IMR-90 (cell line): ENCODE measurements at regions not wholly inside any gene's neighbourhood (a gene's known extent, or its start where the extent isn't known, plus 50 kb on each side); places are given as distances from the start of the nearest gene placed in this dataset.
A peak's percentile ranks its signal among the peaks of the same experiment; 100 is the strongest.

Source experiments
- ATAC-seq: fragments of 200-7000 bp; cut with Tn5 transposase; 2 replicates; pipeline ENCODE4 v1.9.1; 2020; ENCODE audit warnings: low read depth, mild to moderate bottlenecking, moderate library complexity
- BruUV-seq: library from RNA; stranded (reverse); fragments of 400-500 nt; replicated peaks from 2 replicates; lab custom pipeline; 2021; lab: Mats Ljungman, UMichigan
- CTCF ChIA-PET: fragments of 300-600 bp; formaldehyde crosslinking; extraction: SDS; loops from one replicate; lab custom pipeline; 2021; ENCODE audit warnings: antibody characterized with exemption; lab: Yijun Ruan, JAX
- POLR2A ChIA-PET: fragments of 300-600 bp; sonication (Branson Sonifier 250); formaldehyde crosslinking; loops from one replicate; lab custom pipeline; 2022; ENCODE audit warnings: antibody characterized with exemption; ENCODE audit not compliant: unreplicated experiment; lab: Charles Lee
- DNase-seq: peaks from one replicate; pipeline ENCODE4 v3.0.0; 2013
- H2AFZ ChIP-seq: replicated peaks from 2 replicates; pipeline ENCODE3; 2013; ENCODE audit warnings: low read length, mild to moderate bottlenecking; ENCODE audit not compliant: poor library complexity
- H2AK5ac ChIP-seq: 2 replicates; pipeline ENCODE4 v1.6.1; 2013; ENCODE audit warnings: low read depth, low read length, inconsistent platforms
- H2AK9ac ChIP-seq: replicated peaks from 2 replicates; pipeline ENCODE3; 2013; ENCODE audit warnings: mild to moderate bottlenecking, low read depth, low read length, moderate library complexity; ENCODE audit not compliant: poor library complexity
- H2BK120ac ChIP-seq: 2 replicates; pipeline ENCODE4 v1.6.1; 2013; ENCODE audit warnings: low read depth, low read length, inconsistent platforms
- H2BK15ac ChIP-seq: 3 replicates; pipeline ENCODE4 v1.6.1; 2013; ENCODE audit warnings: low read depth, low read length, inconsistent platforms
- H2BK20ac ChIP-seq: 2 replicates; pipeline ENCODE4 v1.6.1; 2013; ENCODE audit warnings: low read depth, mild to moderate bottlenecking, inconsistent platforms, low read length, moderate library complexity
- H2BK5ac ChIP-seq: 2 replicates; pipeline ENCODE4 v1.6.1; 2013; ENCODE audit warnings: mild to moderate bottlenecking, low read depth, low read length, inconsistent platforms; ENCODE audit not compliant: poor library complexity, severe bottlenecking
- H3K14ac ChIP-seq: replicated peaks from 2 replicates; pipeline ENCODE4 v1.6.1; 2013; ENCODE audit warnings: low read depth, low read length, inconsistent platforms
- H3K18ac ChIP-seq: 2 replicates; pipeline ENCODE4 v1.6.1; 2013; ENCODE audit warnings: low read depth, low read length, control low read depth
- H3K23ac ChIP-seq: 2 replicates; pipeline ENCODE4 v1.6.1; 2013; ENCODE audit warnings: low read depth, low read length, inconsistent platforms
- H3K27ac ChIP-seq: 2 replicates; pipeline ENCODE4 v1.5.1; 2013; ENCODE audit warnings: mild to moderate bottlenecking, control low read depth, low read length; ENCODE audit not compliant: insufficient read depth
- H3K27me3 ChIP-seq: 2 replicates; pipeline ENCODE4 v1.6.1; 2013; ENCODE audit warnings: low read length; ENCODE audit not compliant: control insufficient read depth, insufficient read depth
- H3K36me3 ChIP-seq: 2 replicates; pipeline ENCODE4 v1.6.1; 2013; ENCODE audit warnings: low read length, mixed read lengths; ENCODE audit not compliant: control insufficient read depth, insufficient read depth
- H3K4ac ChIP-seq: 2 replicates; pipeline ENCODE4 v1.6.1; 2013; ENCODE audit warnings: low read depth, low read length, inconsistent platforms
- H3K4me1 ChIP-seq: 2 replicates; pipeline ENCODE4 v1.6.1; 2013; ENCODE audit warnings: low read length, mixed read lengths; ENCODE audit not compliant: control insufficient read depth, insufficient read depth
- H3K4me2 ChIP-seq: 2 replicates; pipeline ENCODE4 v1.6.1; 2013; ENCODE audit warnings: low read depth, mild to moderate bottlenecking, control low read depth, low read length, moderate library complexity
- H3K4me3 ChIP-seq: 2 replicates; pipeline ENCODE4 v1.5.1; 2013; ENCODE audit warnings: low read depth, mild to moderate bottlenecking, control low read depth, low read length, moderate library complexity; ENCODE audit not compliant: insufficient read depth
- H3K56ac ChIP-seq: 2 replicates; pipeline ENCODE4 v1.6.1; 2013; ENCODE audit warnings: low read length, inconsistent platforms; ENCODE audit not compliant: insufficient read depth; ENCODE audit errors: extremely low read depth
- H3K79me1 ChIP-seq, 2 experiments: 2 replicates each; pipeline ENCODE4 v1.6.1; 2013; ENCODE audit warnings: low read length in 2 of 2, inconsistent platforms in 1 of 2, low read depth in 1 of 2
- H3K9ac ChIP-seq: 2 replicates; pipeline ENCODE4 v1.6.1; 2013; ENCODE audit warnings: low read depth, low read length, control low read depth
- H3K9me1 ChIP-seq: 2 replicates; pipeline ENCODE4 v1.6.1; 2013; ENCODE audit warnings: low read length, inconsistent platforms; ENCODE audit not compliant: insufficient read depth
- H3K9me3 ChIP-seq: 2 replicates; pipeline ENCODE4 v1.6.1; 2013; ENCODE audit warnings: low read length; ENCODE audit not compliant: control insufficient read depth, insufficient read depth
- H4K20me1 ChIP-seq: 2 replicates; pipeline ENCODE4 v1.6.1; 2013; ENCODE audit warnings: low read length, inconsistent platforms; ENCODE audit not compliant: insufficient read depth
- H4K5ac ChIP-seq: 2 replicates; pipeline ENCODE4 v1.6.1; 2013; ENCODE audit warnings: mild to moderate bottlenecking, low read depth, low read length, control low read depth
- H4K8ac ChIP-seq, 2 experiments: 2 replicates each; pipeline ENCODE4 v1.6.1; 2013; ENCODE audit warnings: low read depth in 2 of 2, low read length in 2 of 2, control low read depth in 1 of 2, inconsistent platforms in 1 of 2
- H4K91ac ChIP-seq: 2 replicates; pipeline ENCODE4 v1.6.1; 2013; ENCODE audit warnings: low read depth, low read length, inconsistent platforms; ENCODE audit not compliant: insufficient read depth
- CTCF ChIP-seq: conservative IDR thresholded peaks from 2 replicates; pipeline ENCODE4 v1.5.1; 2012; ENCODE audit warnings: mild to moderate bottlenecking, low read depth, low read length, improper control_type of control experiment
- MAZ ChIP-seq: IDR thresholded peaks from 2 replicates; pipeline ENCODE4 v1.6.1; 2012; ENCODE audit warnings: low read depth, mild to moderate bottlenecking, low read length, improper control_type of control experiment, moderate library complexity, borderline replicate concordance
- RAD21 ChIP-seq: IDR thresholded peaks from 2 replicates; pipeline ENCODE4 v1.6.1; 2012; ENCODE audit warnings: low read length, improper control_type of control experiment
- WGBS, 2 experiments: methylation state at CpG; one replicate each; pipeline versions ENCODE4 v1.1.5 to v1.1.7; 2013; ENCODE audit warnings: missing lambda C conversion rate in 2 of 2; ENCODE audit not compliant: insufficient read length in 1 of 2; ENCODE audit errors: extremely low coverage in 2 of 2; 5-methylcytosine and 5-hydroxymethylcytosine counted together
- dilution Hi-C: fragments of 300-500 bp; cut with HindIII; formaldehyde crosslinking; loops from one replicate; pipeline ENCODE4 v1.14.3; 2018; ENCODE audit warnings: low sequenced_read_pairs; ENCODE audit not compliant: unreplicated experiment
- in situ Hi-C: fragments of 300-500 bp; cut with MboI; formaldehyde crosslinking; loops from 3 replicates; pipeline ENCODE4 v1.14.3; 2019; ENCODE audit warnings: low sequenced_read_pairs, inconsistent platforms, mixed read lengths
- intact Hi-C: fragments of 100-400 bp; cut with micrococcal nuclease; formaldehyde crosslinking; loops from 2 replicates; pipeline ENCODE4 v1.10.0; 2022
- TF ChIP-seq, protein P1 (sequence below): fragments of 150-350 bp; IDR thresholded peaks from 2 replicates; pipeline ENCODE4 v1.6.1; 2017; ENCODE audit warnings: mild to moderate bottlenecking, antibody characterized with exemption, low read length, low read depth

GRCh38 chr13:68056816-68057710 is 826.9 kb upstream of the PCDH9 start:
- Histone ChIP-seq H3K36me3 (no peaks in the 10 kb centered on the region), H3K9me3 (peaks cover 3% of the 10 kb centered on the region), H2AK5ac (no peak overlapping the region), H3K14ac (no peak overlapping the region), H4K91ac (no peak overlapping the region), H3K4ac (no peak overlapping the region), H3K23ac (no peak overlapping the region), H4K5ac (no peak overlapping the region), H3K18ac (no peak overlapping the region), H3K27me3 (no peaks in the 10 kb centered on the region), H3K79me1 (no peaks in the 10 kb centered on the region), H2BK20ac (no peak overlapping the region), H2AK9ac (no peak overlapping the region), H2BK120ac (no peak overlapping the region), H4K20me1 (no peaks in the 10 kb centered on the region), H3K4me3 (no peak overlapping the region), H3K4me1 (no peaks in the 10 kb centered on the region), H3K27ac (no peak overlapping the region), H2BK15ac (no peak overlapping the region), H3K4me2 (no peak overlapping the region), H2BK5ac (no peak overlapping the region), H4K8ac (no peak overlapping the region), H2AFZ (no peak overlapping the region), H3K56ac (no peak overlapping the region), H3K9ac (no peak overlapping the region), H3K9me1 (no peaks in the 10 kb centered on the region)
- dilution Hi-C loops: no loop called here
- DNase-seq (peak; percentile 1), ATAC-seq (no peak)
- no TSS peak for BruUV-seq
- in situ Hi-C loops: no loop called here
- POLR2A ChIA-PET: no interaction called here
- 100% methylated on average over 1 of the region's 5 CpGs; no CpG with 5 or more reads in 1 of the 2 experiments for WGBS, 2 experiments
- TF ChIP-seq MAZ (no peak), CTCF (no peak), RAD21 (no peak)
- TF ChIP-seq, protein P1, sequence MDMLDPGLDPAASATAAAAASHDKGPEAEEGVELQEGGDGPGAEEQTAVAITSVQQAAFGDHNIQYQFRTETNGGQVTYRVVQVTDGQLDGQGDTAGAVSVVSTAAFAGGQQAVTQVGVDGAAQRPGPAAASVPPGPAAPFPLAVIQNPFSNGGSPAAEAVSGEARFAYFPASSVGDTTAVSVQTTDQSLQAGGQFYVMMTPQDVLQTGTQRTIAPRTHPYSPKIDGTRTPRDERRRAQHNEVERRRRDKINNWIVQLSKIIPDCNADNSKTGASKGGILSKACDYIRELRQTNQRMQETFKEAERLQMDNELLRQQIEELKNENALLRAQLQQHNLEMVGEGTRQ: no peak
- intact Hi-C loops: no loop called here
- CTCF ChIA-PET: no interaction called here
